GM19328 (cell line): ENCODE measurements at regions not wholly inside any gene's neighbourhood (a gene's known extent, or its start where the extent isn't known, plus 50 kb on each side); places are given as distances from the start of the nearest gene placed in this dataset.
"Not testable (repeated sequence)": the region's sequence is repeated elsewhere in the genome, so short reads cannot be mapped to it uniquely, and the experiment has no call there.

Experiments used
- ATAC-seq: cut with Tn5 transposase; IDR thresholded peaks from one replicate; pipeline ENCODE4 v1.9.1; 2021; ENCODE audit warnings: mild to moderate bottlenecking, moderate library complexity; ENCODE audit not compliant: unreplicated experiment

- ATAC-seq = no peak
Observed at GRCh38 chr21:35548904-35549615, 500.0 kb upstream of the RUNX1 start.

GRCh38 chr21:35547946-35548774 lies 499.1 kb upstream of the RUNX1 start:
- ATAC-seq = no peak

GRCh38 chr21:35543746-35544145 lies 494.6 kb upstream of the RUNX1 start:
- no peak for ATAC-seq

GRCh38 chr21:35540950-35541638 lies 492.0 kb upstream of the RUNX1 start:
- ATAC-seq = no peak

- ATAC-seq = no peak
Observed at GRCh38 chr21:35538386-35538785, 489.3 kb upstream of the RUNX1 start.

- no peak for ATAC-seq
Observed at GRCh38 chr21:35537604-35538003, 488.5 kb upstream of the RUNX1 start.

- ATAC-seq = no peak
Observed at GRCh38 chr21:35533893-35534292, 484.8 kb upstream of the RUNX1 start.

- ATAC-seq = no peak
Observed at GRCh38 chr21:35530766-35531165, 481.7 kb upstream of the RUNX1 start.

- no peak for ATAC-seq
Observed at GRCh38 chr21:35529171-35529863, 480.2 kb upstream of the RUNX1 start.

GRCh38 chr21:35528116-35529042 lies 479.3 kb upstream of the RUNX1 start:
- no peak for ATAC-seq

GRCh38 chr21:35527358-35527757 lies 478.3 kb upstream of the RUNX1 start:
- no peak for ATAC-seq

GRCh38 chr21:35525443-35525842 lies 476.3 kb upstream of the RUNX1 start:
- ATAC-seq = no peak

- no peak for ATAC-seq
Observed at GRCh38 chr21:35521852-35522505, 472.9 kb upstream of the RUNX1 start.

- no peak for ATAC-seq
Observed at GRCh38 chr21:35521293-35521692, 472.2 kb upstream of the RUNX1 start.

GRCh38 chr21:35520856-35521255 lies 471.8 kb upstream of the RUNX1 start:
- no peak for ATAC-seq

GRCh38 chr21:35520302-35520701 lies 471.2 kb upstream of the RUNX1 start:
- ATAC-seq = no peak

GRCh38 chr21:35517865-35518264 lies 468.8 kb upstream of the RUNX1 start:
- ATAC-seq = no peak

GRCh38 chr21:35516292-35516691 lies 467.2 kb upstream of the RUNX1 start:
- not testable (repeated sequence) for ATAC-seq

GRCh38 chr21:35512346-35512745 lies 463.2 kb upstream of the RUNX1 start:
- ATAC-seq = no peak
